ENCODE measurements at regions not wholly inside any gene's neighbourhood (a gene's known extent, or its start where the extent isn't known, plus 50 kb on each side); places are given as distances from the start of the nearest gene placed in this dataset.

DNA sequence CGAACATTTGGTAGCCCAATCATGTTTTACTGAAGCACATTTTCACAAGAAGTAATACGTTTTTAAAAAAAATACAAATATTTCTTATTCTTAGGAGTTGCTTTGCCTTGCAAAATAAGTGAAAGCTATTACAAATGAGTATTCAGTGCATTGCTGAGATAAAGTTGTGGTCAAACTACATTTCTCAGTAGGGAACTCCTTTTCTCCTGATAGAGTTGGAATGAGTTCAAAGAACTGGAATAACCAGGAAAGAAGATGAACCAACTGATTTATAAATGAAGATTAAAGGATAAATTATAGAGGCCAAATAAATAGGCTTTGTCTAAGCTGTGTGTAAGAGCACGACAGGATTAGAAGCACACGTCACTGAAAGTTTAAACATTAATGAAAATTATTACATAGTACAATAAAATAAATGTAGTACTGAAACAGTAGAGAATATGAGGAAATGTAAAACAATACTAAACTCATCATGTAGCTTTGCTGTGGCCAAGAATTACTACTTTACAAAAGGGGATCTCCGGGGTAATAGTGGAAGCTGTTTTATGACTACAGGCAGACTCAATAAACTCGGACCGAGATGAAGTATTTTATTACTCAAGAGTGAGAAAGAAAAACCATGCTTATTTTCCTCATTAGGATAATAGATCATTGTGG, 73.6 kb downstream of the KCNJ2 start:
- DNase-seq (ENCODE audit: low spot score) (no peak), ATAC-seq (no peak)
- no peaks in the 10 kb centered on the region for H4K20me1 ChIP-seq (replicated peaks; ENCODE audit: insufficient read depth)
- H3K79me2 ChIP-seq (replicated peaks; ENCODE audit: insufficient read depth): no peaks in the 10 kb centered on the region
- H3K36me3 Mint-ChIP-seq (ENCODE audit: low read depth): no peaks in the 10 kb centered on the region
- H3K36me3 ChIP-seq (ENCODE audit: insufficient read depth): no peaks in the 10 kb centered on the region
- H3K27ac ChIP-seq (ENCODE audit: low read depth): no peak overlapping the region
- H3K4me1 ChIP-seq (ENCODE audit: insufficient read depth): no peaks in the 10 kb centered on the region
- no peaks in the 10 kb centered on the region for H3F3A ChIP-seq (replicated peaks; ENCODE audit: low read depth)
- H3K9me3 Mint-ChIP-seq: peaks cover 1% of the 10 kb centered on the region; the same call in 1 of the 3 replicates
- no peaks in the 10 kb centered on the region for H3K4me1 Mint-ChIP-seq
- TF ChIP-seq ZNF331 (CRISPR knock-in tag; IDR thresholded peaks at IDR 0.05; ENCODE audit: low read depth) (no peak), EZH2 (IDR thresholded peaks at IDR 0.05; ENCODE audit: low read depth, unreplicated experiment) (no peak), ZNF114 (CRISPR knock-in tag; IDR thresholded peaks at IDR 0.05) (no peak), JUNB (IDR thresholded peaks at IDR 0.05; ENCODE audit: unreplicated experiment) (no peak), ETS1 (IDR thresholded peaks at IDR 0.05) (no peak), POLR2AphosphoS5 (IDR thresholded peaks at IDR 0.05; ENCODE audit: low read depth) (no peak), EZH2phosphoT487 (IDR thresholded peaks at IDR 0.05; ENCODE audit: unreplicated experiment) (no peak), NANOG (IDR thresholded peaks at IDR 0.05; ENCODE audit: borderline replicate concordance) (no peak), CREB1 (CRISPR knock-in tag; IDR thresholded peaks at IDR 0.05; ENCODE audit: low read depth) (no peak), REST (IDR thresholded peaks at IDR 0.05; ENCODE audit: unreplicated experiment) (no peak), STAT1 (IDR thresholded peaks at IDR 0.05; ENCODE audit: unreplicated experiment) (no peak)
- TF ChIP-seq, protein P1, sequence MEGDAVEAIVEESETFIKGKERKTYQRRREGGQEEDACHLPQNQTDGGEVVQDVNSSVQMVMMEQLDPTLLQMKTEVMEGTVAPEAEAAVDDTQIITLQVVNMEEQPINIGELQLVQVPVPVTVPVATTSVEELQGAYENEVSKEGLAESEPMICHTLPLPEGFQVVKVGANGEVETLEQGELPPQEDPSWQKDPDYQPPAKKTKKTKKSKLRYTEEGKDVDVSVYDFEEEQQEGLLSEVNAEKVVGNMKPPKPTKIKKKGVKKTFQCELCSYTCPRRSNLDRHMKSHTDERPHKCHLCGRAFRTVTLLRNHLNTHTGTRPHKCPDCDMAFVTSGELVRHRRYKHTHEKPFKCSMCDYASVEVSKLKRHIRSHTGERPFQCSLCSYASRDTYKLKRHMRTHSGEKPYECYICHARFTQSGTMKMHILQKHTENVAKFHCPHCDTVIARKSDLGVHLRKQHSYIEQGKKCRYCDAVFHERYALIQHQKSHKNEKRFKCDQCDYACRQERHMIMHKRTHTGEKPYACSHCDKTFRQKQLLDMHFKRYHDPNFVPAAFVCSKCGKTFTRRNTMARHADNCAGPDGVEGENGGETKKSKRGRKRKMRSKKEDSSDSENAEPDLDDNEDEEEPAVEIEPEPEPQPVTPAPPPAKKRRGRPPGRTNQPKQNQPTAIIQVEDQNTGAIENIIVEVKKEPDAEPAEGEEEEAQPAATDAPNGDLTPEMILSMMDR (conservative IDR thresholded peaks at IDR 0.05; ENCODE audit: low read depth in 2 of 2): no peak
- TF ChIP-seq, protein P2, sequence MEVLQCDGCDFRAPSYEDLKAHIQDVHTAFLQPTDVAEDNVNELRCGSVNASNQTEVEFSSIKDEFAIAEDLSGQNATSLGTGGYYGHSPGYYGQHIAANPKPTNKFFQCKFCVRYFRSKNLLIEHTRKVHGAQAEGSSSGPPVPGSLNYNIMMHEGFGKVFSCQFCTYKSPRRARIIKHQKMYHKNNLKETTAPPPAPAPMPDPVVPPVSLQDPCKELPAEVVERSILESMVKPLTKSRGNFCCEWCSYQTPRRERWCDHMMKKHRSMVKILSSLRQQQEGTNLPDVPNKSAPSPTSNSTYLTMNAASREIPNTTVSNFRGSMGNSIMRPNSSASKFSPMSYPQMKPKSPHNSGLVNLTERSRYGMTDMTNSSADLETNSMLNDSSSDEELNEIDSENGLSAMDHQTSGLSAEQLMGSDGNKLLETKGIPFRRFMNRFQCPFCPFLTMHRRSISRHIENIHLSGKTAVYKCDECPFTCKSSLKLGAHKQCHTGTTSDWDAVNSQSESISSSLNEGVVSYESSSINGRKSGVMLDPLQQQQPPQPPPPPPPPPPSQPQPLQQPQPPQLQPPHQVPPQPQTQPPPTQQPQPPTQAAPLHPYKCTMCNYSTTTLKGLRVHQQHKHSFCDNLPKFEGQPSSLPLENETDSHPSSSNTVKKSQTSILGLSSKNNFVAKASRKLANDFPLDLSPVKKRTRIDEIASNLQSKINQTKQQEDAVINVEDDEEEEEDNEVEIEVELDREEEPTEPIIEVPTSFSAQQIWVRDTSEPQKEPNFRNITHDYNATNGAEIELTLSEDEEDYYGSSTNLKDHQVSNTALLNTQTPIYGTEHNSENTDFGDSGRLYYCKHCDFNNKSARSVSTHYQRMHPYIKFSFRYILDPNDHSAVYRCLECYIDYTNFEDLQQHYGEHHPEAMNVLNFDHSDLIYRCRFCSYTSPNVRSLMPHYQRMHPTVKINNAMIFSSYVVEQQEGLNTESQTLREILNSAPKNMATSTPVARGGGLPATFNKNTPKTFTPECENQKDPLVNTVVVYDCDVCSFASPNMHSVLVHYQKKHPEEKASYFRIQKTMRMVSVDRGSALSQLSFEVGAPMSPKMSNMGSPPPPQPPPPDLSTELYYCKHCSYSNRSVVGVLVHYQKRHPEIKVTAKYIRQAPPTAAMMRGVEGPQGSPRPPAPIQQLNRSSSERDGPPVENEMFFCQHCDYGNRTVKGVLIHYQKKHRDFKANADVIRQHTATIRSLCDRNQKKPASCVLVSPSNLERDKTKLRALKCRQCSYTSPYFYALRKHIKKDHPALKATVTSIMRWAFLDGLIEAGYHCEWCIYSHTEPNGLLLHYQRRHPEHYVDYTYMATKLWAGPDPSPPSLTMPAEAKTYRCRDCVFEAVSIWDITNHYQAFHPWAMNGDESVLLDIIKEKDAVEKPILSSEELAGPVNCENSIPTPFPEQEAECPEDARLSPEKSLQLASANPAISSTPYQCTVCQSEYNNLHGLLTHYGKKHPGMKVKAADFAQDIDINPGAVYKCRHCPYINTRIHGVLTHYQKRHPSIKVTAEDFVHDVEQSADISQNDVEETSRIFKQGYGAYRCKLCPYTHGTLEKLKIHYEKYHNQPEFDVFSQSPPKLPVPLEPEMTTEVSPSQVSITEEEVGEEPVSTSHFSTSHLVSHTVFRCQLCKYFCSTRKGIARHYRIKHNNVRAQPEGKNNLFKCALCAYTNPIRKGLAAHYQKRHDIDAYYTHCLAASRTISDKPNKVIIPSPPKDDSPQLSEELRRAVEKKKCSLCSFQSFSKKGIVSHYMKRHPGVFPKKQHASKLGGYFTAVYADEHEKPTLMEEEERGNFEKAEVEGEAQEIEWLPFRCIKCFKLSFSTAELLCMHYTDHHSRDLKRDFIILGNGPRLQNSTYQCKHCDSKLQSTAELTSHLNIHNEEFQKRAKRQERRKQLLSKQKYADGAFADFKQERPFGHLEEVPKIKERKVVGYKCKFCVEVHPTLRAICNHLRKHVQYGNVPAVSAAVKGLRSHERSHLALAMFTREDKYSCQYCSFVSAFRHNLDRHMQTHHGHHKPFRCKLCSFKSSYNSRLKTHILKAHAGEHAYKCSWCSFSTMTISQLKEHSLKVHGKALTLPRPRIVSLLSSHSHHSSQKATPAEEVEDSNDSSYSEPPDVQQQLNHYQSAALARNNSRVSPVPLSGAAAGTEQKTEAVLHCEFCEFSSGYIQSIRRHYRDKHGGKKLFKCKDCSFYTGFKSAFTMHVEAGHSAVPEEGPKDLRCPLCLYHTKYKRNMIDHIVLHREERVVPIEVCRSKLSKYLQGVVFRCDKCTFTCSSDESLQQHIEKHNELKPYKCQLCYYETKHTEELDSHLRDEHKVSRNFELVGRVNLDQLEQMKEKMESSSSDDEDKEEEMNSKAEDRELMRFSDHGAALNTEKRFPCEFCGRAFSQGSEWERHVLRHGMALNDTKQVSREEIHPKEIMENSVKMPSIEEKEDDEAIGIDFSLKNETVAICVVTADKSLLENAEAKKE (CRISPR knock-in tag; IDR thresholded peaks at IDR 0.05): no peak
- no peak overlapping the region for H3K4me3 Mint-ChIP-seq
- H3K27me3 ChIP-seq (ENCODE audit: insufficient read depth): no peaks in the 10 kb centered on the region
- no peak overlapping the region for H3K4me2 ChIP-seq
- no peak overlapping the region for H3K27ac Mint-ChIP-seq
- H3K9me2 ChIP-seq (ENCODE audit: insufficient read depth): no peaks in the 10 kb centered on the region
- no peak overlapping the region for H2AFZ ChIP-seq
- H3K27me3 Mint-ChIP-seq (ENCODE audit: insufficient read depth, low read depth, poor library complexity): no peaks in the 10 kb centered on the region
- H3K4me3 ChIP-seq: no peak overlapping the region

Data from GM23338 (cell line).